H1 (cell line): ENCODE measurements at regions not wholly inside any gene's neighbourhood (a gene's known extent, or its start where the extent isn't known, plus 50 kb on each side); places are given as distances from the start of the nearest gene placed in this dataset.

Source experiments
- CHD2 ChIP-seq: IDR thresholded peaks from 2 replicates; pipeline ENCODE4 v1.6.1; 2012; ENCODE audit warnings: low read length, improper control_type of control experiment
- CTBP2 ChIP-seq: IDR thresholded peaks from 2 replicates; pipeline ENCODE4 v1.7.0; 2011; ENCODE audit warnings: borderline replicate concordance, mild to moderate bottlenecking, moderate library complexity, mixed read lengths, low read length; ENCODE audit not compliant: insufficient read depth, insufficient read length
- EGR1 ChIP-seq: IDR thresholded peaks from 2 replicates; pipeline ENCODE4 v1.6.1; 2011; ENCODE audit warnings: low read depth, low read length, borderline replicate concordance
- KDM1A ChIP-seq: fragments of 200-600, 300-600 bp; sonication (generic); IDR thresholded peaks from 2 replicates; pipeline ENCODE4 v1.7.1; 2016; ENCODE audit warnings: mild to moderate bottlenecking, low read length, borderline replicate concordance
- POU5F1 ChIP-seq: IDR thresholded peaks from 2 replicates; pipeline ENCODE4 v1.6.1; 2011; ENCODE audit warnings: low read depth, mild to moderate bottlenecking, low read length, moderate library complexity
- RXRA ChIP-seq: IDR thresholded peaks from 2 replicates; pipeline ENCODE4 v1.6.1; 2011; ENCODE audit warnings: low read depth, mild to moderate bottlenecking, low read length, moderate library complexity; ENCODE audit not compliant: insufficient read depth
- SAP30 ChIP-seq: fragments of 300-600 bp; sonication (generic); IDR thresholded peaks from 2 replicates; pipeline ENCODE4 v1.7.1; 2012; ENCODE audit warnings: low read length, moderate library complexity, mild to moderate bottlenecking, inconsistent platforms; ENCODE audit not compliant: insufficient read depth, insufficient replicate concordance
- SRF ChIP-seq: IDR thresholded peaks from 2 replicates; pipeline ENCODE4 v1.6.1; 2011; ENCODE audit warnings: mild to moderate bottlenecking, low read depth, low read length, moderate library complexity
- TAF7 ChIP-seq: optimal IDR thresholded peaks from 2 replicates; pipeline ENCODE3; 2011; ENCODE audit warnings: low read depth, mild to moderate bottlenecking, inconsistent platforms, low read length, moderate library complexity, borderline replicate concordance
- TBP ChIP-seq: IDR thresholded peaks from 2 replicates; pipeline ENCODE4 v1.6.1; 2011; ENCODE audit warnings: low read depth, low read length, improper control_type of control experiment
- YY1 ChIP-seq: IDR thresholded peaks from 2 replicates; pipeline ENCODE4 v1.6.1; 2011; ENCODE audit warnings: low read depth, mild to moderate bottlenecking, low read length
- ZNF274 ChIP-seq: IDR thresholded peaks from 2 replicates; pipeline ENCODE4 v1.7.0; 2012; ENCODE audit warnings: low read length, borderline replicate concordance; ENCODE audit errors: extremely low read depth
- TF ChIP-seq, protein P1 (sequence below): fragments of 300-600 bp; sonication (generic); IDR thresholded peaks from 2 replicates; pipeline ENCODE4 v1.7.1; 2012; ENCODE audit warnings: low read length, moderate library complexity, mild to moderate bottlenecking, inconsistent platforms; ENCODE audit not compliant: insufficient replicate concordance

DNA sequence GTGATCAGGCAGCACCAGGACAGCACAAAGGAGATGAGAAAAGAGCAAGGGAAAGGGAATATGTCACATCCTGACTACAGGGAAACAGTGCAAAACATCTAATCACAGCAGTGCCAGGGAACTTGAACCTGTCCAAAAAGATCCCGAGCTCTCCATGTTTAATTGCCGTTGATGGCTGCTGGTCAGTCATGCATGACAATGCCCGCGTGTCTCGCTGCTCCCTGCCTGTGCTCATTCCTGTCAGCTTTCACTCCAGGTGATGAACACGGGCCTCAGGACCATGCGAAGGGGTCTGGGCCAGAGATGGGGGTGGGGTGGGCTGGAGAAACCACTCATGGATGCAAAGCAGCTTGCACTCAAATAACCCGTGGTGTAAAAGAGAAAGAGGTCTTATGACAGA is 287.0 kb downstream of the GPATCH2 start (continued):
- TF ChIP-seq, protein P1, sequence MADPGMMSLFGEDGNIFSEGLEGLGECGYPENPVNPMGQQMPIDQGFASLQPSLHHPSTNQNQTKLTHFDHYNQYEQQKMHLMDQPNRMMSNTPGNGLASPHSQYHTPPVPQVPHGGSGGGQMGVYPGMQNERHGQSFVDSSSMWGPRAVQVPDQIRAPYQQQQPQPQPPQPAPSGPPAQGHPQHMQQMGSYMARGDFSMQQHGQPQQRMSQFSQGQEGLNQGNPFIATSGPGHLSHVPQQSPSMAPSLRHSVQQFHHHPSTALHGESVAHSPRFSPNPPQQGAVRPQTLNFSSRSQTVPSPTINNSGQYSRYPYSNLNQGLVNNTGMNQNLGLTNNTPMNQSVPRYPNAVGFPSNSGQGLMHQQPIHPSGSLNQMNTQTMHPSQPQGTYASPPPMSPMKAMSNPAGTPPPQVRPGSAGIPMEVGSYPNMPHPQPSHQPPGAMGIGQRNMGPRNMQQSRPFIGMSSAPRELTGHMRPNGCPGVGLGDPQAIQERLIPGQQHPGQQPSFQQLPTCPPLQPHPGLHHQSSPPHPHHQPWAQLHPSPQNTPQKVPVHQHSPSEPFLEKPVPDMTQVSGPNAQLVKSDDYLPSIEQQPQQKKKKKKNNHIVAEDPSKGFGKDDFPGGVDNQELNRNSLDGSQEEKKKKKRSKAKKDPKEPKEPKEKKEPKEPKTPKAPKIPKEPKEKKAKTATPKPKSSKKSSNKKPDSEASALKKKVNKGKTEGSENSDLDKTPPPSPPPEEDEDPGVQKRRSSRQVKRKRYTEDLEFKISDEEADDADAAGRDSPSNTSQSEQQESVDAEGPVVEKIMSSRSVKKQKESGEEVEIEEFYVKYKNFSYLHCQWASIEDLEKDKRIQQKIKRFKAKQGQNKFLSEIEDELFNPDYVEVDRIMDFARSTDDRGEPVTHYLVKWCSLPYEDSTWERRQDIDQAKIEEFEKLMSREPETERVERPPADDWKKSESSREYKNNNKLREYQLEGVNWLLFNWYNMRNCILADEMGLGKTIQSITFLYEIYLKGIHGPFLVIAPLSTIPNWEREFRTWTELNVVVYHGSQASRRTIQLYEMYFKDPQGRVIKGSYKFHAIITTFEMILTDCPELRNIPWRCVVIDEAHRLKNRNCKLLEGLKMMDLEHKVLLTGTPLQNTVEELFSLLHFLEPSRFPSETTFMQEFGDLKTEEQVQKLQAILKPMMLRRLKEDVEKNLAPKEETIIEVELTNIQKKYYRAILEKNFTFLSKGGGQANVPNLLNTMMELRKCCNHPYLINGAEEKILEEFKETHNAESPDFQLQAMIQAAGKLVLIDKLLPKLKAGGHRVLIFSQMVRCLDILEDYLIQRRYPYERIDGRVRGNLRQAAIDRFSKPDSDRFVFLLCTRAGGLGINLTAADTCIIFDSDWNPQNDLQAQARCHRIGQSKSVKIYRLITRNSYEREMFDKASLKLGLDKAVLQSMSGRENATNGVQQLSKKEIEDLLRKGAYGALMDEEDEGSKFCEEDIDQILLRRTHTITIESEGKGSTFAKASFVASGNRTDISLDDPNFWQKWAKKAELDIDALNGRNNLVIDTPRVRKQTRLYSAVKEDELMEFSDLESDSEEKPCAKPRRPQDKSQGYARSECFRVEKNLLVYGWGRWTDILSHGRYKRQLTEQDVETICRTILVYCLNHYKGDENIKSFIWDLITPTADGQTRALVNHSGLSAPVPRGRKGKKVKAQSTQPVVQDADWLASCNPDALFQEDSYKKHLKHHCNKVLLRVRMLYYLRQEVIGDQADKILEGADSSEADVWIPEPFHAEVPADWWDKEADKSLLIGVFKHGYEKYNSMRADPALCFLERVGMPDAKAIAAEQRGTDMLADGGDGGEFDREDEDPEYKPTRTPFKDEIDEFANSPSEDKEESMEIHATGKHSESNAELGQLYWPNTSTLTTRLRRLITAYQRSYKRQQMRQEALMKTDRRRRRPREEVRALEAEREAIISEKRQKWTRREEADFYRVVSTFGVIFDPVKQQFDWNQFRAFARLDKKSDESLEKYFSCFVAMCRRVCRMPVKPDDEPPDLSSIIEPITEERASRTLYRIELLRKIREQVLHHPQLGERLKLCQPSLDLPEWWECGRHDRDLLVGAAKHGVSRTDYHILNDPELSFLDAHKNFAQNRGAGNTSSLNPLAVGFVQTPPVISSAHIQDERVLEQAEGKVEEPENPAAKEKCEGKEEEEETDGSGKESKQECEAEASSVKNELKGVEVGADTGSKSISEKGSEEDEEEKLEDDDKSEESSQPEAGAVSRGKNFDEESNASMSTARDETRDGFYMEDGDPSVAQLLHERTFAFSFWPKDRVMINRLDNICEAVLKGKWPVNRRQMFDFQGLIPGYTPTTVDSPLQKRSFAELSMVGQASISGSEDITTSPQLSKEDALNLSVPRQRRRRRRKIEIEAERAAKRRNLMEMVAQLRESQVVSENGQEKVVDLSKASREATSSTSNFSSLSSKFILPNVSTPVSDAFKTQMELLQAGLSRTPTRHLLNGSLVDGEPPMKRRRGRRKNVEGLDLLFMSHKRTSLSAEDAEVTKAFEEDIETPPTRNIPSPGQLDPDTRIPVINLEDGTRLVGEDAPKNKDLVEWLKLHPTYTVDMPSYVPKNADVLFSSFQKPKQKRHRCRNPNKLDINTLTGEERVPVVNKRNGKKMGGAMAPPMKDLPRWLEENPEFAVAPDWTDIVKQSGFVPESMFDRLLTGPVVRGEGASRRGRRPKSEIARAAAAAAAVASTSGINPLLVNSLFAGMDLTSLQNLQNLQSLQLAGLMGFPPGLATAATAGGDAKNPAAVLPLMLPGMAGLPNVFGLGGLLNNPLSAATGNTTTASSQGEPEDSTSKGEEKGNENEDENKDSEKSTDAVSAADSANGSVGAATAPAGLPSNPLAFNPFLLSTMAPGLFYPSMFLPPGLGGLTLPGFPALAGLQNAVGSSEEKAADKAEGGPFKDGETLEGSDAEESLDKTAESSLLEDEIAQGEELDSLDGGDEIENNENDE, result no peak
- TF ChIP-seq CTBP2 (no peak), CHD2 (no peak), YY1 (no peak), SAP30 (no peak), TAF7 (no peak), RXRA (no peak), EGR1 (no peak), SRF (no peak), POU5F1 (peak; percentile 16; the same call in 1 of the 2 replicates), TBP (no peak), ZNF274 (no peak), KDM1A (no peak)
